Ascending aorta (tissue), 2 donors: ENCODE measurements at regions not wholly inside any gene's neighbourhood (a gene's known extent, or its start where the extent isn't known, plus 50 kb on each side); places are given as distances from the start of the nearest gene placed in this dataset.
"Not testable (repeated sequence)": the region's sequence is repeated elsewhere in the genome, so short reads cannot be mapped to it uniquely, and the experiment has no call there.

Experiments used
- DNase-seq, 2 donors: peaks; one replicate each; pipeline ENCODE4 v3.0.0-alpha.2; 2019; ENCODE audit warnings: low spot score in 2 of 2
- H3K27ac ChIP-seq, 2 donors: fragments of 200-600 bp; sonication (generic); one replicate each; pipeline ENCODE4 v1.5.1; 2016 to 2017; ENCODE audit warnings: mild to moderate bottlenecking in 1 of 2
- H3K27me3 ChIP-seq: fragments of 200-600 bp; sonication (generic); one replicate; pipeline ENCODE4 v1.5.1; 2017
- H3K36me3 ChIP-seq, 2 donors: fragments of 200-600 bp; sonication (generic); one replicate each; pipeline ENCODE4 v1.5.1; 2016
- H3K4me1 ChIP-seq, 2 donors: fragments of 200-600 bp; sonication (generic); one replicate each; pipeline ENCODE4 v1.5.1; 2016 to 2017; ENCODE audit warnings: mild to moderate bottlenecking in 1 of 2
- H3K4me3 ChIP-seq, 2 donors: fragments of 200-600 bp; sonication (generic); one replicate each; pipeline ENCODE4 v1.5.1; 2016 to 2017; ENCODE audit warnings: mild to moderate bottlenecking in 1 of 2
- H3K9me3 ChIP-seq, 2 donors: fragments of 200-600 bp; sonication (generic); one replicate each; pipeline ENCODE4 v1.5.1; 2016
- CTCF ChIP-seq, 3 experiments: fragments of 200-600 bp in 2 of 3; fragments of 450-650 bp in 1 of 3; sonication (generic) in 2 of 3; IDR thresholded peaks; one replicate each; pipeline ENCODE4 v1.5.1; 2016 to 2019; ENCODE audit warnings: antibody characterized with exemption in 3 of 3, mild to moderate bottlenecking in 1 of 3, moderate library complexity in 1 of 3
- intact Hi-C: fragments of 100-400 bp; cut with DNase I; formaldehyde crosslinking; loops from one replicate; pipeline ENCODE4 v1.15.1; 2023

DNA sequence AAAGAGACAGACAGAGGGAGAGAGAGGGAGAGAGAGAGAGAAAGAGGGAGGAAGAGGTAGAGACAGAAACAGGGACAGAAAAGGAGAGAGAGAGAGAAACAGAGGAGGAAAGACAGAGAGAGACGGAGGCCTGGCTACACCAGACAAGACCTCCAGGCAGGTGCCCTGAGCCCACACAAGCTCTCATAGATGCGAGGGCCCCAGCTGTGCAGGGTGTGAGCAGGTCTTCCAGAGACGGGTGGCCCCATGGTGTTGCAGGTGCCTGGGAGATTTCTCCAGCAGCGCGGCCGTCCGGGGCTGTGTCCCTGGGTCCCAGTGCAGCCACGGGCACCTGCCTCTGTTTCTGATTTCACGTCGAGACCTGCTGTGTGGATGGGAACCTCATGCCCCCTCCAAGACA, 253.0 kb downstream of the SHOX start:
- Histone ChIP-seq H3K27me3 (no peaks in the 10 kb centered on the region), H3K36me3 (no peaks in the 10 kb centered on the region), H3K27ac (no peak overlapping the region), H3K4me3 (no peak overlapping the region), H3K4me1 (no peaks in the 10 kb centered on the region), H3K9me3 (no peaks in the 10 kb centered on the region)
- no peak for DNase-seq
- intact Hi-C loops = no loop called here
- no peak for TF ChIP-seq CTCF (IDR thresholded peaks at IDR 0.05)

DNA sequence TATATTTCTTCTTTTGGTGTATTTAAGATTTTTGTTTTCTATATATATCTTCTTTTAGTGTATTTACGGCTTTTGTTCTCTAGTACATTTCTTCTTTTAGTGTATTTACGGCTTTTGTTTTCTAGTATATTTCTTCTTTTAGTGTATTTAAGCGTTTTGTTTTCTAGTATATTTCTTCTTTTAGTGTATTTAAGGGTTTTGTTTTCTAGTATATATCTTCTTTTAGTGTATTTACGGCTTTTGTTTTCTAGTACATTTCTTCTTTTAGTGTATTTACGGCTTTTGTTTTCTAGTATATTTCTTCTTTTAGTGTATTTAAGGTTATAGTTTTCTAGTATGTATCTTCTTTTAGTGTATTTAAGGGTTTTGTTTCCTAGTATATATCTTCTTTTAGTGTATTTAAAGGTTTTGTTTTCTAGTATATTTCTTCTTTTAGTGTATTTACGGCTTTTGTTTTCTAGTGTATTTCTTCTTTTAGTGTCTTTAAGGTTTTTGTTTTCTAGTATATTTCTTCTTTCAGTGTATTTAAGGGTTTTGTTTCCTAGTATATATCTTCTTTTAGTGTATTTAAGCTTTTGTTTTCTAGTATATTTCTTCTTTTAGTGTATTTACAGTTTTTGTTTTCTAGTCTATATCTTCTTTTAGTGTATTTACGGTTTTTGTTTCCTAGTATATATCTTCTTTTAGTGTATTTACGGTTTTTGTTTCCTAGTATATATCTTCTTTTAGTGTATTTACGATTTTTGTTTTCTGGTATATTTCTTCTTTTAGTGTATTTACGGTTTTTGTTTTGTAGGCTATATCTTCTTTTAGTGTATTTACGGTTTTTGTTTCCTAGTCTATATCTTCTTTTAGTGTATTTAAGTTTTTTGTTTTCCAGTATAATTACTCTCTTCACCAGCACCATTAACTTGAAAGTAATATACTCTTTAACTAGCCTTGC, 249.4 kb downstream of the SHOX start:
- intact Hi-C loops, H3K27me3 ChIP-seq, H3K4me1 ChIP-seq, H3K36me3 ChIP-seq, H3K9me3 ChIP-seq, DNase-seq, H3K4me3 ChIP-seq, H3K27ac ChIP-seq: not testable (repeated sequence)

DNA sequence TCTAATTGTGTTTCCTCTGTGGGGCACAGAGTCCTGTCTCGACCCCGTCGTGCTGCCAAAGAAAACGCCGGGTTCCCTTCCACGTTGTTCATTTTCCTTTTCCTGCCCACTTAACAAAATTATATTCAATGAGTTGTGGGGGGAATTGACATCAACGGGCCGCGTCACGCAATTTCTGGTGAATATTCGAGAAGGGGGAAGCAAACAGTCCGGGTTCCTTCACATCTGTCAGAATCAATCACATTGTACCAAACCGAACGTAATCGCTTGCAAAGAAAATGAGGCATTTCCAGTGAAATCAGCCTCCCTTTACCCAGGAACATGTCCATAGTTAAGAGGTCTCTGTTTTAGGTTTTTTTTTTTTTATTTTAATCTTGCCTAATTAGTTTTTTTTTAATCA, 243.5 kb downstream of the SHOX start:
- intact Hi-C loops = no loop called here
- no peak for DNase-seq
- Histone ChIP-seq H3K36me3 (no peaks in the 10 kb centered on the region), H3K4me1 (no peaks in the 10 kb centered on the region), H3K9me3 (no peaks in the 10 kb centered on the region), H3K27ac (no peak overlapping the region), H3K27me3 (no peaks in the 10 kb centered on the region), H3K4me3 (no peak overlapping the region)
- TF ChIP-seq CTCF (IDR thresholded peaks at IDR 0.05) = no peak

GRCh38 chrX:873016-873415, 242.4 kb downstream of the SHOX start:
- Histone ChIP-seq H3K9me3 (no peaks in the 10 kb centered on the region), H3K4me1 (no peaks in the 10 kb centered on the region), H3K27me3 (no peaks in the 10 kb centered on the region), H3K36me3 (no peaks in the 10 kb centered on the region), H3K27ac (no peak overlapping the region), H3K4me3 (no peak overlapping the region)
- intact Hi-C loops = no loop called here
- no peak for DNase-seq
- no peak for TF ChIP-seq CTCF (IDR thresholded peaks at IDR 0.05)

- H3K36me3 ChIP-seq = no peaks in the 10 kb centered on the region
- DNase-seq = no peak
- H3K4me1 ChIP-seq = no peaks in the 10 kb centered on the region
- intact Hi-C loops = no loop called here
- no peak overlapping the region for H3K27ac ChIP-seq
- no peak overlapping the region for H3K4me3 ChIP-seq
- TF ChIP-seq CTCF (IDR thresholded peaks at IDR 0.05) = no peak
- no peaks in the 10 kb centered on the region for H3K27me3 ChIP-seq
- H3K9me3 ChIP-seq = no peaks in the 10 kb centered on the region
These were observed 241.5 kb downstream of the SHOX start for GRCh38 chrX:872090-872489.

- no peak for TF ChIP-seq CTCF (IDR thresholded peaks at IDR 0.05)
- intact Hi-C loops = no loop called here
- H3K4me3 ChIP-seq = no peak overlapping the region
- no peak overlapping the region for H3K27ac ChIP-seq
- no peaks in the 10 kb centered on the region for H3K9me3 ChIP-seq
- no peak for DNase-seq
- H3K4me1 ChIP-seq = no peaks in the 10 kb centered on the region
- H3K27me3 ChIP-seq = no peaks in the 10 kb centered on the region
- no peaks in the 10 kb centered on the region for H3K36me3 ChIP-seq
These were observed 241.0 kb downstream of the SHOX start for GRCh38 chrX:871626-872025.
